Right ventricle myocardium inferior (tissue), 1 donor: ENCODE measurements at regions not wholly inside any gene's neighbourhood (a gene's known extent, or its start where the extent isn't known, plus 50 kb on each side); places are given as distances from the start of the nearest gene placed in this dataset.

Source experiments
- ATAC-seq: fragments of 200-7000 bp; cut with Tn5 transposase; one replicate; pipeline ENCODE4 v1.9.1; 2020; ENCODE audit warnings: mild to moderate bottlenecking, moderate library complexity
- DNase-seq: peaks from one replicate; pipeline ENCODE4 v3.0.0; 2021; ENCODE audit errors: missing footprints
- intact Hi-C: fragments of 100-400 bp; cut with DNase I; formaldehyde crosslinking; loops from one replicate; pipeline ENCODE4 v1.11.0; 2022
- donor health status: DM: no; HTN: yes; CAD: no; lungs with severe emphysema.

- intact Hi-C loops, result no loop called here
- no peak for DNase-seq
Observed at GRCh38 chr16:59202233-59202862, 468.2 kb upstream of the GOT2 start.

GRCh38 chr16:59201821-59202220 is 467.7 kb upstream of the GOT2 start:
- intact Hi-C loops, result no loop called here
- ATAC-seq (no peak), DNase-seq (no peak)

More at GRCh38 chr16:59202233-59202862, 468.2 kb upstream of the GOT2 start:
- ATAC-seq, result no peak

- intact Hi-C loops, result no loop called here
Observed at GRCh38 chr16:59201160-59201559, 467.0 kb upstream of the GOT2 start.

GRCh38 chr16:59198487-59198886 is 464.4 kb upstream of the GOT2 start:
- intact Hi-C loops, result no loop called here
- ATAC-seq (no peak), DNase-seq (no peak)

More at GRCh38 chr16:59201160-59201559, 467.0 kb upstream of the GOT2 start:
- DNase-seq (no peak), ATAC-seq (no peak)

DNA sequence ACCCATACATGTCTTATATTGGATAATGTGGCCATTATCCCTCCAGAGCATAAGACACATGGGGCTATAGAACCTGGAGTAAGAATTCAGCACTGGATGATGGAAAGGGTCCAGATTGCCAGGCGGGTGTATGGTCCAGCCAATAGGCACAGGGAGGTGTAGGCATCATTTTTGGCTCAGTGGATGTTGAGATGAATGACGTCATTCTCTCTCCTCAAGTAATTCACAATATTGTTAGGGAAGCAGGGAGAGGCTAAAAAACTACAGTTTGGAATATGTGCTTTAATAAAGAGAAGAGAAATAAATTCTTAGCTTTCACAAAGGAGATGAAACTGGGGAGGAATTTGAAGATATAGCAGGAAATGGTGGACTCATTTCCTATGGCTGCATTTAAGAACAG is 461.1 kb upstream of the GOT2 start:
- intact Hi-C loops, result no loop called here
- no peak for ATAC-seq
- no peak for DNase-seq

DNA sequence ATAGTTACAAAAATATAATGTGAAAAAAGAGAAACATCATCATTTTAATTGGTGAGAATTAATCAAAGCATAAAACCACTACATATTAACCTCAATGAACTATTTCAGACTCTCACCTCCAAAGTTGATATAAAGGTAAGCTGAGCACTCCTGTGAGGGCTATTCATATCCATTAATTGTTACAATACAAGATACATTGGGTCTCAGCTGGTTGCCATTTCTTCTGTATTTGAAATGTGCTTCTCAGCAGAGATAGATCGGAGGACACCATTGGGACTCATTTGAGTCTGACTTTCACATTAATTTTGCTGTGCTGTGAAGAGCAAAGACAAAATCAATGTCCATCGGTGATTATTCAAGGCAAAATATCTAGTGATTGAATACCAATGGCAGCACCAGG is 459.5 kb upstream of the GOT2 start:
- ATAC-seq (no peak), DNase-seq (no peak)
- intact Hi-C loops, result no loop called here

GRCh38 chr16:59192551-59193199 is 458.6 kb upstream of the GOT2 start:
- intact Hi-C loops, result no loop called here
- ATAC-seq (no peak), DNase-seq (no peak)

DNA sequence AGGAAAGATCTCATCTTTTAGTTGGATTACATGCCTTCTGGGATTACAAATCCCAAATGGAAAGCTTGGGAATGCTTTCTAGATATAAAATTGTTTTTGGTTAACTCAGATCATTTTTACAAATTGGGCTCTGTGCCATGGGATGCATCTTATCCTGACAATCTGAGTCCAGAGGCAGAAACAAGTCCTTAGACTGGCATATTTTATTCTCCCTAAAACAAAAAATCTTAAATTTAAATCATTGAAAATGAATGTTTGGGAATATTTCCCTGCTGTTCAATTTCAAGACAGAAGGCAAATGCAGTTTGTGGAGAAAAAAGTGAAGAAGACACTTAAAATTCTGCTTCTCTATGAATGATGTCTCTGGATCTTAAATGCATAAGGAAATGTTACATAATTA is 456.6 kb upstream of the GOT2 start:
- intact Hi-C loops, result no loop called here
- ATAC-seq (no peak), DNase-seq (no peak)

- intact Hi-C loops, result no loop called here
- no peak for ATAC-seq
Observed at GRCh38 chr16:59188029-59188428, 453.9 kb upstream of the GOT2 start.

DNA sequence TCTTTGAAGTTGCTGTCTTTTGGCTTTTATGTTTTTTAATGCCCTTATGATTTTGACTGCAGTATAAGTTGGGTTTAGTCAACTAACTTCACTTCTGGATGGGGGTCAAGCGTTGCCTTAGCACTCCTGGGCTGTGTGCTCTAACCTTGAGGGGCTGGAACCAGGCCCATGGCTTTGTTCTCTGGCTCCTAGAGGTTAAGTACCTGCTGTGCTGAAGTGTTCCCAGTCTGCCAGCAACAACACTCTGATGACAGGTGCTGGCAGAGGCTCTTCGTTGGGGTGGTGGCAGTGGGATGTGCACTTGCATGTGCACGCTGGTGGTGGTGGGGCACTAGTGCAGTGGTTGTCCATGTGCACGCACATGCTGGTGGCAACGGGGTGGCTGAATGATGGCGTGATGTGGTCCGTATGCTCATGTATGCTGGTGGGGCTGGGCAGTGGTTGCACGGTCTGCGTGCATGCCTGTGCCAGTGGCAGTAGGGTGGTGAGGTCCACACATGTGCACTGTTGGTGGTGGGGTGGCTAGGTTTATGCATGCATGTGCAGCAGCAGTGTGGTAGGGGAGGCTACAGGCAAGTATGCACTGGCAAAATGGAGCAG is 447.8 kb upstream of the GOT2 start:
- intact Hi-C loops, result no loop called here
- no peak for ATAC-seq
- DNase-seq, result no peak

More at GRCh38 chr16:59188029-59188428, 453.9 kb upstream of the GOT2 start:
- no peak for DNase-seq

DNA sequence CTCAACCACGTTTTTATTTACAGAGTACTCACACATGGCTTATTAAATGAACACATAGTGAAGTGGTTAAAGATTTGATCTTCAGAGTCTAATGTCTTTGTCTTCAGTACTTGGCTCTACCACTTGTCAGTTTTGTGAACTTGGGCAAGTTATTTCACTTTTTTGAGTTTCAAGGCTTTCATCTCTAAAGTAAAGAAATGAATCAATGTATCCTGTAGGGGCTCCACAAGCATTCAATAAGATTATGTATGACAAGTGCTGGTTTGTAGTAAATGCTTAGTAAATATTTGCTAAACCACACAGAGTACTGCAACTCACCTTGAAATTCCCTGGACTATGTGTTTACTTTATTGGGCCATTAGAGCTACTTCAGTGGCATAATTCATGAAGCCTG is 446.0 kb upstream of the GOT2 start:
- intact Hi-C loops, result no loop called here
- DNase-seq (no peak), ATAC-seq (no peak)

GRCh38 chr16:59179446-59180082 is 445.4 kb upstream of the GOT2 start:
- ATAC-seq, result no peak
- intact Hi-C loops, result no loop called here
- no peak for DNase-seq

DNA sequence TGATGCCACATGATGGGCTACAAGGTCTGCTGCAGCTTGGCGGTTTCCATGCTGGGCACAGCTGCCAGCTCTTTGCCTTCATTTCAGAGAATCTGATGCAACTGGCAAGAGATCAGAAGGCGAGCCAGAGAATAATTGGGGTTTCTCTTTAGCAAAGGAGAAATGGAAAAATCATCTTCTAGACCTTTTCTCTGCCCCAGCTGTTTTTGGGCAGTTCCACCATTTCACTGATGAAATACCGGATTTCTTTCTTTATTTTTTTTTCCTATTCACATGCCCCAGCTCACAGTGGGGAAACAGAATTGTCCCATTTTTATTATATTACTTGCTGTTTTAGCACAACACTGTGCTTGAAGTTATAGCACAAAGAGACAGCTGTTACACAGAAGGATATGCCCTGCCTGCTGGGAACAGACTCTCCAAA is 439.3 kb upstream of the GOT2 start:
- no peak for DNase-seq
- ATAC-seq, result no peak
- intact Hi-C loops, result no loop called here

DNA sequence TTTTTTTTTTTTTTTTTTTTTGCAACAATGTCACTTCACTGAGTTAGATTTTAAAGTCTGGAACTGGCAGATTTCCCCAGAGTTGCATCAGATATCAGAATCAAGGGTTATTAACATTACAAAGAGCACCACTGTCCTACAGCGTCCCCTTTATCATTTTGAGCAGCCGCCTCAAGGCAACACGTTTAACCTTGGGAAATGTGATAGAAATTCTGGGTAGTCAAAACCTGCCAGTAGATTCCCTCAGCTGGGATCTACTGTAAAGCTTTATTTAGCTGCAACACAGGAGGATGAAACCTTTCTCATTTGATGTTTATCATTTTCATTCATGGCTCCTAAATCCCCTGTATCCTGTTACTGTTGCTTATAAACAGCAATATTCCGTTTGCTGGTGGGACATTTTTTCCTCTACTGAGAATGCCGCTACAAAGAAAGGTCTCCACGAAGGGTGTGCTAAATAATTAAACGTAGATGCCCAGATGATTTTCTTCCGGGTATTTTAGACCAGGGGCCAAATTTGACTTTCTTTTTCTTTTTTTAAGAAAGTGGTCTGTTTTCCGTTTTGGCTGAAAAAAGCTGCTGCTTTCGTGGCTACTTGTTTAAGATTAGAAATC is 436.1 kb upstream of the GOT2 start:
- DNase-seq (no peak), ATAC-seq (no peak)
- intact Hi-C loops, result no loop called here

DNA sequence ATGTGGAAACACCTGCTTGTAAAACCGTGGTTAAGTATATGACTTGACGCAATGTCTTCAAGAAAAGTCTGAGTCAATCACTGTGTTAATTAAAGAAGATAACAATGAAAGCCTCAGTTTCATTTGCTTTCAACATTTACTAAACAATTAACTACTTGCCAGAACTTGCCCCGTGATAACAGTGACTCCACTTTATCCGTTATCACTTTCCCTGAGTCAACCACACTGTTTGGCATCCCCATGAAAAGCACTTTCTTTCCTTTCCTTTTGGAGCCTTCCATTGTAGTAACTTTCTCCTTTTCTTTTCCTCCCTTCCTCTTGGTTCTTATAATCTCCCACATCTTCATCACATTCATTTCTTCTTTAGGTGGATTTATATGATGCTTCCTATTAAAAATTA is 435.1 kb upstream of the GOT2 start:
- DNase-seq (no peak), ATAC-seq (no peak)
- intact Hi-C loops, result no loop called here

- intact Hi-C loops, result no loop called here
- DNase-seq (no peak), ATAC-seq (no peak)
Observed at GRCh38 chr16:59168461-59169114, 434.5 kb upstream of the GOT2 start.

- intact Hi-C loops, result no loop called here
- ATAC-seq (no peak), DNase-seq (no peak)
Observed at GRCh38 chr16:59164461-59164860, 430.3 kb upstream of the GOT2 start.

GRCh38 chr16:59163371-59164055 is 429.4 kb upstream of the GOT2 start:
- intact Hi-C loops, result no loop called here
- DNase-seq (no peak), ATAC-seq (no peak)

DNA sequence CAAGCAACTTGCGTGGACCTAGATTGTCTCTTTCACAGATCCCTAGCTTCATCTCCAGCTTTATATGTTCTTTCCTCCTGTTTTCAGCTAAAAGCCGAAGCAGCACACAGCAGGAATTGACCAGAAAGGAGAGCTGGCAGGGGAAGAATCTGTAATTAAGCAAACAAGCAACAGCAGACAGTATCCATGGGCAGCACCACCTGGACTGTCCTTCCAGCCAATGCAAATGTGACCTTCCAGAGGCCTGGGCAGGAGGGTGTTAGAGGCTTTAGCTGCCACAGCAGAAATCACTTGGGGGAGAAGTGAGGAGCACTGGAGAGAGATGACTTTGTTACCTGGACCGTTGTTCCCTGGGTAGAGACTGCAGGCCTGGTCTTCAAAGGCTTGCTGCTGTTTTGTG is 427.6 kb upstream of the GOT2 start:
- intact Hi-C loops, result no loop called here
- ATAC-seq, result no peak
- DNase-seq, result no peak
